DND-41 (cell line): ENCODE measurements at regions not wholly inside any gene's neighbourhood (a gene's known extent, or its start where the extent isn't known, plus 50 kb on each side); places are given as distances from the start of the nearest gene placed in this dataset.

Experiments used
- ATAC-seq: fragments of 200-7000 bp; cut with Tn5 transposase; 3 replicates; pipeline ENCODE4 v1.9.1; 2021; ENCODE audit warnings: low read depth; ENCODE audit not compliant: insufficient read depth
- DNase-seq: peaks from one replicate; pipeline ENCODE4 v3.0.0-alpha.2; 2020
- H2AFZ ChIP-seq: 2 replicates; pipeline ENCODE4 v1.6.0; 2012; ENCODE audit warnings: low read depth, low read length
- H3K27ac ChIP-seq: 2 replicates; pipeline ENCODE4 v1.5.1; 2012; ENCODE audit warnings: low read length, inconsistent platforms
- H3K27me3 ChIP-seq: fragments of 200-600 bp; sonication (generic); 2 replicates; pipeline ENCODE4 v1.6.0; 2012; ENCODE audit warnings: low read length, mild to moderate bottlenecking, inconsistent platforms; ENCODE audit not compliant: insufficient read depth, poor library complexity
- H3K36me3 ChIP-seq: 2 replicates; pipeline ENCODE4 v1.5.1; 2012; ENCODE audit warnings: low read length, inconsistent platforms; ENCODE audit not compliant: insufficient read depth
- H3K4me1 ChIP-seq: 2 replicates; pipeline ENCODE4 v1.5.1; 2012; ENCODE audit warnings: mild to moderate bottlenecking, low read length; ENCODE audit not compliant: insufficient read depth
- H3K4me2 ChIP-seq: 2 replicates; pipeline ENCODE4 v1.6.0; 2012; ENCODE audit warnings: mild to moderate bottlenecking, moderate library complexity, low read length, inconsistent platforms; ENCODE audit not compliant: insufficient read depth
- H3K4me3 ChIP-seq, 2 experiments: fragments of 200-600 bp in 1 of 2; shearing (Covaris generic) in 1 of 2; 2 replicates each; pipeline ENCODE4 v1.5.1; 2012 to 2016; ENCODE audit warnings: inconsistent platforms in 2 of 2, low read length in 2 of 2, mild to moderate bottlenecking in 2 of 2, low read depth in 1 of 2, moderate library complexity in 1 of 2
- H3K79me2 ChIP-seq: 2 replicates; pipeline ENCODE4 v1.6.0; 2012; ENCODE audit warnings: low read length, inconsistent platforms; ENCODE audit not compliant: insufficient read depth
- H3K9ac ChIP-seq: 2 replicates; pipeline ENCODE4 v1.6.0; 2012; ENCODE audit warnings: low read depth, mild to moderate bottlenecking, inconsistent platforms, low read length, moderate library complexity
- H3K9me3 ChIP-seq: 2 replicates; pipeline ENCODE4 v1.5.1; 2012; ENCODE audit warnings: low read length, moderate library complexity, mild to moderate bottlenecking, inconsistent platforms; ENCODE audit not compliant: insufficient read depth, severe bottlenecking
- H4K20me1 ChIP-seq: 2 replicates; pipeline ENCODE4 v1.6.0; 2012; ENCODE audit warnings: low read length; ENCODE audit not compliant: insufficient read depth
- EZH2 ChIP-seq: IDR thresholded peaks from 3 replicates; pipeline ENCODE4 v1.6.1; 2012; ENCODE audit warnings: borderline replicate concordance, low read depth, mild to moderate bottlenecking, moderate library complexity, low read length, inconsistent platforms; ENCODE audit not compliant: severe bottlenecking
- TF ChIP-seq, protein P1 (sequence below): IDR thresholded peaks from 2 replicates; pipeline ENCODE4 v1.5.1; 2012; ENCODE audit warnings: borderline replicate concordance, low read length, moderate library complexity, mild to moderate bottlenecking; ENCODE audit not compliant: poor library complexity, severe bottlenecking; ENCODE audit errors: extremely low read depth

DNA sequence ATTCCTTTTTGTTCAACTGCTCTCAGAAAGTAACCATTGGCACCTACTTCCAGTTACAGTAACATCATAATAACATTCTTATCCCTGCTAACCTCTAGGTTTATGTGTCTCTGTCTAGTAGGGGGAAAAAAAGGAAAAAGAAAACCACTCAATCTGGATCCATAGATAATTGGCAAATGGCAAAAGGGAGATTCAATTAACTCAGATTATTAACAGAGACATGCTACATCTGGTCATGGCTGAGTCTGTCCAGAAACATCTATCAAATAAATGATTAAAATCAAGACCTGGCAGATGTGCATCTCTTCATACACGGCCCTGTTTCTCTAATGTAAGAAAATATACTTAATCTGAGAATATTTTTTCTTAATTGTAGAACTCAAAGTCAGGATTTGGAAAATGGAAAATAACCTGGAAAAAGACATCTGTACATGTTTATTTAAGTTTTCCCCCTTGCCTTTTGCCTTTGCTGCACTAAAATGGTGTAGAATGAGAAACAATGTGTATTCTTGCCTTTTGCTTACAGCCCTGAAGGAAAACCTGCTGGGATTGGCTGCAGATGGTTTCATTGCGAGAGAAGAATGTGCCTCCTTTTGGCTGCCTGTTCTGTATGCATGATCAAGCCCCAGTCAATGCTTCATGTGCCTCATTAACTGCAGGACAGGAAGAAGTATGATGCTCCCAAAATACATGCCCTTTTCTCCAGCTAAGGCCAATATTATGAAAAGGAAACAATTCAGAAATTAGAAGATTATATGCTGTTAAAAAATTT, 921.6 kb upstream of the PCDH20 start:
- H3K79me2 ChIP-seq, result no peaks in the 10 kb centered on the region
- no peak overlapping the region for H3K4me2 ChIP-seq
- no peak overlapping the region for H3K9ac ChIP-seq
- DNase-seq, result no peak
- no peak overlapping the region for H3K4me3 ChIP-seq
- no peaks in the 10 kb centered on the region for H3K36me3 ChIP-seq
- no peaks in the 10 kb centered on the region for H3K27me3 ChIP-seq
- no peak for ATAC-seq
- no peaks in the 10 kb centered on the region for H3K4me1 ChIP-seq
- H4K20me1 ChIP-seq, result no peaks in the 10 kb centered on the region
- no peaks in the 10 kb centered on the region for H3K9me3 ChIP-seq
- H3K27ac ChIP-seq, result no peak overlapping the region
- no peak overlapping the region for H2AFZ ChIP-seq
- no peak for TF ChIP-seq EZH2
- TF ChIP-seq, protein P1, sequence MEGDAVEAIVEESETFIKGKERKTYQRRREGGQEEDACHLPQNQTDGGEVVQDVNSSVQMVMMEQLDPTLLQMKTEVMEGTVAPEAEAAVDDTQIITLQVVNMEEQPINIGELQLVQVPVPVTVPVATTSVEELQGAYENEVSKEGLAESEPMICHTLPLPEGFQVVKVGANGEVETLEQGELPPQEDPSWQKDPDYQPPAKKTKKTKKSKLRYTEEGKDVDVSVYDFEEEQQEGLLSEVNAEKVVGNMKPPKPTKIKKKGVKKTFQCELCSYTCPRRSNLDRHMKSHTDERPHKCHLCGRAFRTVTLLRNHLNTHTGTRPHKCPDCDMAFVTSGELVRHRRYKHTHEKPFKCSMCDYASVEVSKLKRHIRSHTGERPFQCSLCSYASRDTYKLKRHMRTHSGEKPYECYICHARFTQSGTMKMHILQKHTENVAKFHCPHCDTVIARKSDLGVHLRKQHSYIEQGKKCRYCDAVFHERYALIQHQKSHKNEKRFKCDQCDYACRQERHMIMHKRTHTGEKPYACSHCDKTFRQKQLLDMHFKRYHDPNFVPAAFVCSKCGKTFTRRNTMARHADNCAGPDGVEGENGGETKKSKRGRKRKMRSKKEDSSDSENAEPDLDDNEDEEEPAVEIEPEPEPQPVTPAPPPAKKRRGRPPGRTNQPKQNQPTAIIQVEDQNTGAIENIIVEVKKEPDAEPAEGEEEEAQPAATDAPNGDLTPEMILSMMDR, result no peak

DNA sequence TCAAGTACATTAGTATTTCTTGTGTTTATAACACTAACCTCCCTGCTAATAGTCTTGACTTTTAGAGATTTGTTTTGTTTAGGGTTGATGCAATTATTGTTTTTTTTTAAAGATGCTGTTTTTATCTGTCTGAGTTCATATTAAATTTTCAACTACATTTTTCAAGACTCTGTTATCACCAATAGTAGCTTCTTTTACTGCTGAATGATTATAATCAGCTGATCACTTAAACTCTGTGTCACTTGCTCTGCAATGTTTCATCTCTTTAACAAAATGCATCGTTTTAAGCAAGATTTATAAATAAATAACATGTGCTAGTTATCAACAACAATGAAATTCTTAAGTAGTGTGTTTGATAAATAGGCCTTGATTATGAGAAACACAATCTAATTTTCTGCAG, 920.9 kb upstream of the PCDH20 start:
- H3K9me3 ChIP-seq, result no peaks in the 10 kb centered on the region
- no peak overlapping the region for H3K27ac ChIP-seq
- H2AFZ ChIP-seq, result no peak overlapping the region
- no peak overlapping the region for H3K9ac ChIP-seq
- TF ChIP-seq, protein P1, result no peak
- TF ChIP-seq EZH2, result no peak
- H3K4me3 ChIP-seq, result no peak overlapping the region
- H3K36me3 ChIP-seq, result no peaks in the 10 kb centered on the region
- H4K20me1 ChIP-seq, result no peaks in the 10 kb centered on the region
- H3K79me2 ChIP-seq, result no peaks in the 10 kb centered on the region
- ATAC-seq, result no peak
- H3K4me1 ChIP-seq, result no peaks in the 10 kb centered on the region
- no peaks in the 10 kb centered on the region for H3K27me3 ChIP-seq
- H3K4me2 ChIP-seq, result no peak overlapping the region
- DNase-seq, result no peak

DNA sequence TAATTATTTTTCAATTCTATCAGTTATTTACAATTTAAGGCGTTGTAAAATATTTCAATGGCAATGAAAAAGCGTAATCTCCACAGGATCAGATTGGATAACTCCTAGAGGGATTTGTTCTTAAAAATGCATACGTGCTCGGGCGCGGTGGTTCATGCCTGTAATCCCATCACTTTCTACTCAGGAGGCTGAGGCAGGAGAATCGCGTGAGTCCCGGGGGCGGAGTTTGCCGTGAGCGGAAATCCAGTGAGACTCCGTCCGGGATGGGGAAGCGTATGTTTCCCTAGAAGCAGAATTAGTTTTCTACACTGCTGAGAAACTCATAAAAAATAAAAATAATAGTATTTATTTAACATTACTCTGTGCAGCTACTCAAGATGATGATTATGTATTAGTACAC, 917.8 kb upstream of the PCDH20 start:
- Histone ChIP-seq H3K9me3 (no peaks in the 10 kb centered on the region), H3K79me2 (no peaks in the 10 kb centered on the region), H3K27me3 (no peaks in the 10 kb centered on the region), H2AFZ (no peak overlapping the region), H3K9ac (no peak overlapping the region), H3K4me3 (no peak overlapping the region), H4K20me1 (no peaks in the 10 kb centered on the region), H3K4me2 (no peak overlapping the region), H3K27ac (no peak overlapping the region), H3K36me3 (no peaks in the 10 kb centered on the region), H3K4me1 (no peaks in the 10 kb centered on the region)
- no peak for DNase-seq
- no peak for ATAC-seq
- TF ChIP-seq EZH2, result no peak
- TF ChIP-seq, protein P1, result no peak

DNA sequence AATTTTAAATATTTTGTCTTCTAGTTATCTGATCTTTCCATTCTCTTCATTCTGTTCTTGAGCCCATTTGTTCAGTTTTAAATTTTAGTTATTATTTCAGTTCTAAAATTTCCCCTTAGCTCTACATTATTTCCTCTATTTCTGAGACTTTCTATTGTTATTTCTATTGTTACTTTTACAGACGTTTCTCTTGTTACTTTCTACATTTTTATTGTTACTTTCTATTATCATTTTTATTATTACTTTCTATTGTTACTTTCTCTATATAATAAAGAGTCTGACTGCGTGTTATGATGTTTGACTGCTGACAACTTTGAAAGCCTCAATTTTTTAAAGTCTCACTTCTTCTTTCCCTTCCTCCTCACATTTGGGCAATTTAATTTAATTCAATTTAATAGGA, 915.7 kb upstream of the PCDH20 start:
- no peak for ATAC-seq
- peaks cover 2% of the 10 kb centered on the region for H3K9me3 ChIP-seq
- H3K4me1 ChIP-seq, result no peaks in the 10 kb centered on the region
- H3K27me3 ChIP-seq, result no peaks in the 10 kb centered on the region
- H4K20me1 ChIP-seq, result no peaks in the 10 kb centered on the region
- TF ChIP-seq, protein P1, result no peak
- TF ChIP-seq EZH2, result no peak
- H2AFZ ChIP-seq, result no peak overlapping the region
- H3K27ac ChIP-seq, result no peak overlapping the region
- no peaks in the 10 kb centered on the region for H3K36me3 ChIP-seq
- no peak for DNase-seq
- no peak overlapping the region for H3K4me3 ChIP-seq
- H3K9ac ChIP-seq, result no peak overlapping the region
- no peak overlapping the region for H3K4me2 ChIP-seq
- no peaks in the 10 kb centered on the region for H3K79me2 ChIP-seq
